ENCODE measurements at regions not wholly inside any gene's neighbourhood (a gene's known extent, or its start where the extent isn't known, plus 50 kb on each side); places are given as distances from the start of the nearest gene placed in this dataset.

GRCh38 chr2:733495-733894, 56.3 kb upstream of the TMEM18 start:
- no peak for TF ChIP-seq CTCF (IDR thresholded peaks at IDR 0.05)
- TF ChIP-seq POLR2A (IDR thresholded peaks at IDR 0.05) = no peak
